ENCODE measurements at regions not wholly inside any gene's neighbourhood (a gene's known extent, or its start where the extent isn't known, plus 50 kb on each side); places are given as distances from the start of the nearest gene placed in this dataset.

DNA sequence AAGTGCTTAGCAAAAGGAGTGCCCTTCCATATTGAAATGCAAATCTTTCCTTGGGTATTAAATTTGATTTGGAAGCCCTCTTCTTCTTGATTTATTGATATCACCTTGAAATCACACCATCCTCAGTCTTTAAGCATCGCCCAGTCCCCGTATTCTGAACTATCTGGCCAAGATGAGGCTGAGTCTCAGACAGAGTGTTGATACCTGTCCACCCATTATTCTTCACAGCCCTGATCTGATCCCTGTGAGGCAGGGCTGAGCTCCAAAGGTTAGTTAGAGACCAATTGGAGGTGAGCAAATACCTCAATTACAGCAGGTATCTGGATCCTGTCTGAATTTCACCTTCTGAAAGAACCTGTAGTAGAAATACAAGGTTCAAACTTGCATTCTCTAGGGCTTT, 326.3 kb downstream of the FAT3 start:
- TF ChIP-seq, protein P1, sequence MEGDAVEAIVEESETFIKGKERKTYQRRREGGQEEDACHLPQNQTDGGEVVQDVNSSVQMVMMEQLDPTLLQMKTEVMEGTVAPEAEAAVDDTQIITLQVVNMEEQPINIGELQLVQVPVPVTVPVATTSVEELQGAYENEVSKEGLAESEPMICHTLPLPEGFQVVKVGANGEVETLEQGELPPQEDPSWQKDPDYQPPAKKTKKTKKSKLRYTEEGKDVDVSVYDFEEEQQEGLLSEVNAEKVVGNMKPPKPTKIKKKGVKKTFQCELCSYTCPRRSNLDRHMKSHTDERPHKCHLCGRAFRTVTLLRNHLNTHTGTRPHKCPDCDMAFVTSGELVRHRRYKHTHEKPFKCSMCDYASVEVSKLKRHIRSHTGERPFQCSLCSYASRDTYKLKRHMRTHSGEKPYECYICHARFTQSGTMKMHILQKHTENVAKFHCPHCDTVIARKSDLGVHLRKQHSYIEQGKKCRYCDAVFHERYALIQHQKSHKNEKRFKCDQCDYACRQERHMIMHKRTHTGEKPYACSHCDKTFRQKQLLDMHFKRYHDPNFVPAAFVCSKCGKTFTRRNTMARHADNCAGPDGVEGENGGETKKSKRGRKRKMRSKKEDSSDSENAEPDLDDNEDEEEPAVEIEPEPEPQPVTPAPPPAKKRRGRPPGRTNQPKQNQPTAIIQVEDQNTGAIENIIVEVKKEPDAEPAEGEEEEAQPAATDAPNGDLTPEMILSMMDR (conservative IDR thresholded peaks at IDR 0.05 in 1 of 2, IDR thresholded peaks at IDR 0.05 in 1 of 2; ENCODE audit: extremely low read depth in 1 of 2, insufficient read depth in 1 of 2, low read depth in 1 of 2, low read length in 2 of 2) = no peak
- TF ChIP-seq EZH2 (IDR thresholded peaks at IDR 0.05; ENCODE audit: borderline replicate concordance, low read length) = no peak
